PC-3 (cell line): ENCODE measurements at regions not wholly inside any gene's neighbourhood (a gene's known extent, or its start where the extent isn't known, plus 50 kb on each side); places are given as distances from the start of the nearest gene placed in this dataset.

Experiments used
- ATAC-seq: fragments of 200-7000 bp; cut with Tn5 transposase; 2 replicates; pipeline ENCODE4 v1.9.1; 2020; ENCODE audit warnings: mild to moderate bottlenecking, moderate library complexity
- BruUV-seq: library from RNA; stranded (reverse); fragments of 400-500 nt; replicated peaks from 2 replicates; lab custom pipeline; 2021; lab: Mats Ljungman, UMichigan
- CTCF ChIA-PET: fragments of 300-600 bp; sonication (Branson Sonifier 250); formaldehyde crosslinking; loops from one replicate; lab custom pipeline; 2022; ENCODE audit warnings: antibody characterized with exemption; lab: Charles Lee
- POLR2A ChIA-PET: fragments of 300-600 bp; sonication (Branson Sonifier 250); formaldehyde crosslinking; loops from one replicate; lab custom pipeline; 2022; ENCODE audit warnings: antibody characterized with exemption; ENCODE audit not compliant: unreplicated experiment; lab: Charles Lee
- DNase-seq: peaks from one replicate; pipeline ENCODE4 v3.0.0-alpha.2; 2015
- H2AFZ ChIP-seq: fragments of 300-600 bp; sonication (generic); 2 replicates; pipeline ENCODE4 v1.6.0; 2016; ENCODE audit warnings: antibody characterized with exemption, low read length
- H3F3A ChIP-seq: fragments of 300-600 bp; sonication (generic); one replicate; pipeline ENCODE4 v1.6.0; 2017; ENCODE audit warnings: antibody characterized with exemption, low read length, control low read depth, mild to moderate bottlenecking; ENCODE audit not compliant: unreplicated experiment
- H3K27ac ChIP-seq: fragments of 300-600 bp; sonication (generic); 2 replicates; pipeline ENCODE4 v1.5.1; 2016; ENCODE audit warnings: mild to moderate bottlenecking, low read length
- H3K27me3 ChIP-seq: fragments of 300-600 bp; sonication (generic); 2 replicates; pipeline ENCODE4 v1.6.1; 2016; ENCODE audit warnings: low read length, mixed read lengths
- H3K36me3 ChIP-seq: fragments of 300-600 bp; sonication (generic); 2 replicates; pipeline ENCODE4 v1.6.1; 2016; ENCODE audit warnings: low read depth, mixed run types, low read length, mixed read lengths
- H3K4me1 ChIP-seq: fragments of 300-600 bp; sonication (generic); 2 replicates; pipeline ENCODE4 v1.5.1; 2016; ENCODE audit warnings: low read length; ENCODE audit not compliant: insufficient read depth
- H3K4me2 ChIP-seq: fragments of 300-600 bp; sonication (generic); 2 replicates; pipeline ENCODE4 v1.6.0; 2016; ENCODE audit warnings: low read length
- H3K4me3 ChIP-seq: fragments of 300-600 bp; sonication (generic); 2 replicates; pipeline ENCODE4 v1.5.1; 2016; ENCODE audit warnings: mild to moderate bottlenecking, low read length, mixed read lengths
- H3K79me2 ChIP-seq: fragments of 300-600 bp; sonication (generic); 2 replicates; pipeline ENCODE4 v1.6.1; 2017; ENCODE audit warnings: low read length, mixed read lengths
- H3K9ac ChIP-seq: fragments of 300-600 bp; sonication (generic); 2 replicates; pipeline ENCODE4 v1.6.0; 2016; ENCODE audit warnings: mild to moderate bottlenecking, low read length
- H3K9me2 ChIP-seq: fragments of 300-600 bp; sonication (generic); replicated peaks from 2 replicates; pipeline ENCODE4 v1.6.1; 2016; ENCODE audit warnings: mixed run types, low read length, mixed read lengths
- H3K9me3 ChIP-seq: fragments of 300-600 bp; sonication (generic); 2 replicates; pipeline ENCODE4 v1.6.1; 2016; ENCODE audit warnings: low read length, mixed read lengths
- H4K20me1 ChIP-seq: fragments of 300-600 bp; sonication (generic); 2 replicates; pipeline ENCODE4 v1.6.1; 2016; ENCODE audit warnings: low read length, mixed read lengths
- EZH2 ChIP-seq: fragments of 300-600 bp; sonication (generic); IDR thresholded peaks from one replicate; pipeline ENCODE4 v1.6.1; 2017; ENCODE audit warnings: antibody characterized with exemption, mild to moderate bottlenecking, low read length; ENCODE audit not compliant: unreplicated experiment
- EZH2phosphoT487 ChIP-seq: fragments of 300-600 bp; sonication (generic); IDR thresholded peaks from 2 replicates; pipeline ENCODE4 v1.6.1; 2018; ENCODE audit warnings: mild to moderate bottlenecking, antibody characterized with exemption, low read length, borderline replicate concordance
- intact Hi-C: fragments of 100-400 bp; cut with micrococcal nuclease; formaldehyde crosslinking; loops from 2 replicates; pipeline ENCODE4 v1.9.0; 2023
- TF ChIP-seq, protein P1 (sequence below): fragments of 300-600 bp; sonication (generic); conservative IDR thresholded peaks from 2 replicates; pipeline ENCODE4 v1.5.1; 2017; ENCODE audit warnings: antibody characterized with exemption, low read depth, mild to moderate bottlenecking, low read length

DNA sequence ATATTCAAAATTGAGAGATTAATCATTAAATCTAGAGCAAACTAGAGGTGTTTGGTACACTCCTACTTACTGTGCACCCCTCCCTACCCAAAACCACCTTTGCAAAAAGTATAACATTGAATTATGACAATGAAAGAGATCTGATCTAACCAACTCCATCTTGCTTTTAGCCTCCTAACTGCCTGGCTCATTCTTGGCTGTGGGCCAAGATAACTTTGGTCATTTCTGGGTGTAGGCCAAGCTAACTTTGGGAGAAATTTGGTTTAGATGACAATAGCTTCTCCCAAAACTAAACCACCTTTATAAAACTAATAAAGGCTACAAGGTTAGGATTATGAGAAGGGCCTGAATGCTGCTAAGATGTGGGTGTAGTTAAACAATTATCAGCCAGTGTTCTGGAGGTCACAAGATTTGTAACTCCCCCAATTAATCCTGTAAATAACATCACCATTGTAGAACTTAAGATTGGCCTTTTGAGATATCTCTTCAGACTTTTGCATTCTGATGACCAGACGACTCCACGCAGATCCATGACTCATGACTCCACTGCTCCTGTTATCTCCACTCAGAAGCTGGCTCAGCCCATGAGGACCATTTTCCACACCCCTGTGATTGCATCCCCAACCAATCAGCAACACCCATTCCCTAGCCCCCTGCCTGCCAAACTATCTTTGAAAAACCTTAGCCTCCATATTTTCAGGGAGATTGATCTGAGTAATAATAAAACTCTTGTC lies 160.2 kb downstream of the FBXO15 start:
- peak; percentile 13; the same call in 1 of the 2 replicates for ATAC-seq
- Histone ChIP-seq H3K4me2 (peak overlapping the region; percentile 36), H4K20me1 (no peaks in the 10 kb centered on the region), H3K4me1 (peaks cover 16% of the 10 kb centered on the region), H3K9me2 (no peaks in the 10 kb centered on the region), H3K9me3 (no peaks in the 10 kb centered on the region), H3K27ac (peak overlapping the region; percentile 51), H3F3A (no peaks in the 10 kb centered on the region), H3K9ac (no peak overlapping the region), H3K27me3 (no peaks in the 10 kb centered on the region), H3K79me2 (no peaks in the 10 kb centered on the region), H3K36me3 (no peaks in the 10 kb centered on the region), H2AFZ (no peak overlapping the region), H3K4me3 (no peak overlapping the region)
- BruUV-seq = no TSS peak
- POLR2A ChIA-PET = no interaction called here
- TF ChIP-seq EZH2phosphoT487 = no peak
- no peak for TF ChIP-seq EZH2
- TF ChIP-seq, protein P1, sequence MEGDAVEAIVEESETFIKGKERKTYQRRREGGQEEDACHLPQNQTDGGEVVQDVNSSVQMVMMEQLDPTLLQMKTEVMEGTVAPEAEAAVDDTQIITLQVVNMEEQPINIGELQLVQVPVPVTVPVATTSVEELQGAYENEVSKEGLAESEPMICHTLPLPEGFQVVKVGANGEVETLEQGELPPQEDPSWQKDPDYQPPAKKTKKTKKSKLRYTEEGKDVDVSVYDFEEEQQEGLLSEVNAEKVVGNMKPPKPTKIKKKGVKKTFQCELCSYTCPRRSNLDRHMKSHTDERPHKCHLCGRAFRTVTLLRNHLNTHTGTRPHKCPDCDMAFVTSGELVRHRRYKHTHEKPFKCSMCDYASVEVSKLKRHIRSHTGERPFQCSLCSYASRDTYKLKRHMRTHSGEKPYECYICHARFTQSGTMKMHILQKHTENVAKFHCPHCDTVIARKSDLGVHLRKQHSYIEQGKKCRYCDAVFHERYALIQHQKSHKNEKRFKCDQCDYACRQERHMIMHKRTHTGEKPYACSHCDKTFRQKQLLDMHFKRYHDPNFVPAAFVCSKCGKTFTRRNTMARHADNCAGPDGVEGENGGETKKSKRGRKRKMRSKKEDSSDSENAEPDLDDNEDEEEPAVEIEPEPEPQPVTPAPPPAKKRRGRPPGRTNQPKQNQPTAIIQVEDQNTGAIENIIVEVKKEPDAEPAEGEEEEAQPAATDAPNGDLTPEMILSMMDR = no peak
- peak; percentile 64 for DNase-seq
- CTCF ChIA-PET = interaction anchor here (0.6 kb wide), 1 partner anchor 26 kb away, joined by 4 read pairs; no protein-coding TSS in a partner anchor
- intact Hi-C loops = loop anchor here (10.0 kb wide), 1 partner anchor 633 kb away; no protein-coding TSS in a partner anchor

DNA sequence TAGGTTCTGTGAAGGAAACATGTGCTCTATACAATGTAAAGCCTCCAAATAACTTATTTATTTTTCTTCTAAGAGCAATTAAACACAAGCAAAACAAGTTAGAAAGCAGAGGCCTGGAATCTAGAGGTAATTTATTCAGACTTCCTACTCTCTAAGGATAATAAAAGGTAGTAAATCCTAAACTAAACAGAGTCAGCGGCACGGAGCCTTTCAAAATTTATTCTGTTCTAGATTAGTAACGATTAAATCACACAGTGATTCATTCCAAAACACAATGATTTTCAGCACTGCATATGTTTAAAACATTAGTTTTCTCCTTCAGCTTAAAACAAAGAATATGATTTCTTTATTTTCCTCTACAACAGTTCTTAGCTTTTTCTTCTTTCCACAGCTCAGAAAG lies 160.9 kb downstream of the FBXO15 start:
- Histone ChIP-seq H2AFZ (no peak overlapping the region), H3K79me2 (no peaks in the 10 kb centered on the region), H3K4me1 (peaks cover 21% of the 10 kb centered on the region), H3K4me3 (no peak overlapping the region), H4K20me1 (no peaks in the 10 kb centered on the region), H3K36me3 (no peaks in the 10 kb centered on the region), H3K9ac (no peak overlapping the region), H3F3A (no peaks in the 10 kb centered on the region), H3K9me2 (no peaks in the 10 kb centered on the region), H3K4me2 (peak overlapping the region; percentile 36), H3K27me3 (no peaks in the 10 kb centered on the region), H3K27ac (peak overlapping the region; percentile 51), H3K9me3 (no peaks in the 10 kb centered on the region)
- POLR2A ChIA-PET = no interaction called here
- TF ChIP-seq, protein P1 = no peak
- TF ChIP-seq EZH2phosphoT487 = no peak
- no peak for TF ChIP-seq EZH2
- BruUV-seq = no TSS peak
- intact Hi-C loops = loop anchor here (10.0 kb wide), 1 partner anchor 632 kb away; no protein-coding TSS in a partner anchor
- CTCF ChIA-PET = interaction anchor here (0.6 kb wide), 1 partner anchor 27 kb away, joined by 4 read pairs; no protein-coding TSS in a partner anchor
- peak; percentile 61 for DNase-seq
- ATAC-seq = peak; percentile 83
